MCF 10A (cell line): ENCODE measurements at regions not wholly inside any gene's neighbourhood (a gene's known extent, or its start where the extent isn't known, plus 50 kb on each side); places are given as distances from the start of the nearest gene placed in this dataset.

Experiments
- BruUV-seq: library from RNA; stranded (reverse); fragments of 400-500 nt; replicated peaks from 2 replicates; lab custom pipeline; 2021; lab: Mats Ljungman, UMichigan
- CTCF ChIA-PET: fragments of 300-600 bp; sonication (Branson Sonifier 250); formaldehyde crosslinking; extraction: SDS; loops from one replicate; lab custom pipeline; 2021; ENCODE audit warnings: antibody characterized with exemption, inconsistent platforms; lab: Yijun Ruan, JAX
- POLR2A ChIA-PET: fragments of 300-600, 350-650 bp; sonication (Branson Sonifier 250); formaldehyde crosslinking; extraction: SDS; loops from one replicate; lab custom pipeline; 2020; ENCODE audit warnings: antibody characterized with exemption, inconsistent platforms; lab: Yijun Ruan, JAX
- DNase-seq: peaks from one replicate; pipeline ENCODE4 v3.0.0-alpha.2; 2018; ENCODE audit not compliant: unreplicated experiment
- H3K27ac Mint-ChIP-seq: one replicate; pipeline ENCODE4 v1.8.0; 2022; ENCODE audit warnings: mild to moderate bottlenecking, low read depth, mixed read lengths; ENCODE audit not compliant: unreplicated experiment
- H3K27me3 Mint-ChIP-seq: one replicate; pipeline ENCODE4 v1.8.0; 2022; ENCODE audit warnings: mixed read lengths; ENCODE audit not compliant: insufficient read depth, unreplicated experiment
- H3K36me3 Mint-ChIP-seq: one replicate; pipeline ENCODE4 v1.8.0; 2022; ENCODE audit warnings: mild to moderate bottlenecking, moderate library complexity, mixed read lengths; ENCODE audit not compliant: insufficient read depth, unreplicated experiment
- H3K4me1 Mint-ChIP-seq: one replicate; pipeline ENCODE4 v1.8.0; 2022; ENCODE audit warnings: mixed read lengths; ENCODE audit not compliant: insufficient read depth, unreplicated experiment
- H3K4me3 Mint-ChIP-seq: one replicate; pipeline ENCODE4 v1.8.0; 2022; ENCODE audit warnings: mild to moderate bottlenecking, moderate library complexity, mixed read lengths; ENCODE audit not compliant: unreplicated experiment
- H3K9me3 Mint-ChIP-seq: one replicate; pipeline ENCODE4 v1.8.0; 2022; ENCODE audit warnings: mixed read lengths; ENCODE audit not compliant: unreplicated experiment
- intact Hi-C: fragments of 100-400 bp; cut with micrococcal nuclease; formaldehyde crosslinking; loops from 2 replicates; pipeline ENCODE4 v1.14.1; 2022
- TF ChIP-seq, protein P1 (sequence below): fragments of 200-600 bp; IDR thresholded peaks from one replicate; pipeline ENCODE4 v1.8.0; 2022; ENCODE audit warnings: antibody characterized with exemption, mild to moderate bottlenecking; ENCODE audit not compliant: unreplicated experiment

DNA sequence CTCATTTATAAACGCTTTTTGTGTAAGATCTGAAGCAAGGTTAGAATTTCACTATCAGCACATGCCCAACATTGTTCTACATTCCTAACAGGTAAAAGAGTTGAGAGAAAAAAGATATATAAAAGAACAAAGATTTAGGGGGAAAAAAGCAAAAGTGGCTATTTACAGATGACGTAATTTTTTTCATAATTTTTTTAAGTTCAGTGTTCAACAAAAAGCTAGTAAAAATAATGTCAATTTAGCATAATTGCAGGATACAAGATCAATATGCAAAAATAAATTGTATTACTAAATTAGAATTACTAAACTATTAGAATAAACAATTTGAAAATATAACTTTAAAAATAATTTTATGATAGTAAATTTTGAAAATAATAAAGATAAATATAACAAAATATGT, 405.0 kb downstream of the SEMA3D start:
- CTCF ChIA-PET, result no interaction called here
- TF ChIP-seq, protein P1, sequence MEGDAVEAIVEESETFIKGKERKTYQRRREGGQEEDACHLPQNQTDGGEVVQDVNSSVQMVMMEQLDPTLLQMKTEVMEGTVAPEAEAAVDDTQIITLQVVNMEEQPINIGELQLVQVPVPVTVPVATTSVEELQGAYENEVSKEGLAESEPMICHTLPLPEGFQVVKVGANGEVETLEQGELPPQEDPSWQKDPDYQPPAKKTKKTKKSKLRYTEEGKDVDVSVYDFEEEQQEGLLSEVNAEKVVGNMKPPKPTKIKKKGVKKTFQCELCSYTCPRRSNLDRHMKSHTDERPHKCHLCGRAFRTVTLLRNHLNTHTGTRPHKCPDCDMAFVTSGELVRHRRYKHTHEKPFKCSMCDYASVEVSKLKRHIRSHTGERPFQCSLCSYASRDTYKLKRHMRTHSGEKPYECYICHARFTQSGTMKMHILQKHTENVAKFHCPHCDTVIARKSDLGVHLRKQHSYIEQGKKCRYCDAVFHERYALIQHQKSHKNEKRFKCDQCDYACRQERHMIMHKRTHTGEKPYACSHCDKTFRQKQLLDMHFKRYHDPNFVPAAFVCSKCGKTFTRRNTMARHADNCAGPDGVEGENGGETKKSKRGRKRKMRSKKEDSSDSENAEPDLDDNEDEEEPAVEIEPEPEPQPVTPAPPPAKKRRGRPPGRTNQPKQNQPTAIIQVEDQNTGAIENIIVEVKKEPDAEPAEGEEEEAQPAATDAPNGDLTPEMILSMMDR, result no peak
- Mint-ChIP-seq H3K4me1 (no peaks in the 10 kb centered on the region), H3K27ac (no peak overlapping the region), H3K9me3 (no peaks in the 10 kb centered on the region), H3K27me3 (no peaks in the 10 kb centered on the region), H3K36me3 (no peaks in the 10 kb centered on the region), H3K4me3 (no peak overlapping the region)
- BruUV-seq, result no TSS peak
- DNase-seq, result no peak
- POLR2A ChIA-PET, result interaction anchor here (0.7 kb wide), 1 partner anchor 885 kb away, joined by 4 read pairs; no protein-coding TSS in a partner anchor
- intact Hi-C loops, result no loop called here

DNA sequence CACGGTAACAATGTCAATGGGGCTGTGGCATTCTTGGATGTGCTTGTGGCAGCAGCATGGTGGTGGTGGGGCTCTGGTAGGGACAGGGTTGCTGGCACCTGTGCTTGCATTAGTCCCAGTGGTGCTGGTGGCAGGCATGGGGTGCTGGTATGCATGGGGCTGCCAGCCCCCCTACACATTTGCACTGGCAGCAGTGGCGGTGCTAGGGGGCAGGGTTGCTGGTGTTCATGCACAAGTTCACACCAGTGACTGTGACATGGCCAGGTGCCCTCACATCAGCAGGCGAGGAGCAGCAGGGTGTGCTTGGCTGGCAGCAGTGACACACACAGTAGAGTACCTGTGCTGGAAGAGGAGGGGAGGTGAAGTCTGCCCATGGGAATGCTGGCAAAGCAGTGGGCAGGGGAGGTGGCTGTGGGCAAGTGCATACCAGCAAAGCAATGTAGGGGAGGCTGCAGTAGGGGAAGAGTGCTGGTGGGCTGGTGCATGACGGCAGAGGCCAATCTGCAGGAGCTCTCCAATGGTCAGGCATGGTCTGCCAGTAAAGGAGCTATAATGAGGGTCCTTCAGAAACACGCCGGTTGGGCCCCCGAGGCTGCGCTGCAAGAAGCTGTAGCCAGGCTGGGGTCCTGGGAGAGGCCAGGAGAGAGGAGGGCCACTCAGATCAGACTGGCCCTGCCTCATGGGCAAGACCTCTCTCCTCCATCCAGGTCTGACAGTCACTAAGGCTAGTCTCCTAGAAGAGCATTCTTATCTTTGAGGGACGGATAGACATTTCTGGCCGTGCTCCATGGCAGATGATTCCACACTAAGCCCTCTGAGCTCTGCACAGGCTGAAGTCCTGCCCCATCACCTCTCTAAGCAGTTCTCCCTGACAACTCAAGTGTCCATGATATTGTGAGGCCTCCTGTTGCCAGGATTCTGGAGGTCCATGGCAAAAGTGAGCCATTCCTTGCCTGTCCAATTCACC, 406.4 kb downstream of the SEMA3D start:
- Mint-ChIP-seq H3K4me1 (no peaks in the 10 kb centered on the region), H3K27me3 (no peaks in the 10 kb centered on the region), H3K4me3 (no peak overlapping the region)

DNA sequence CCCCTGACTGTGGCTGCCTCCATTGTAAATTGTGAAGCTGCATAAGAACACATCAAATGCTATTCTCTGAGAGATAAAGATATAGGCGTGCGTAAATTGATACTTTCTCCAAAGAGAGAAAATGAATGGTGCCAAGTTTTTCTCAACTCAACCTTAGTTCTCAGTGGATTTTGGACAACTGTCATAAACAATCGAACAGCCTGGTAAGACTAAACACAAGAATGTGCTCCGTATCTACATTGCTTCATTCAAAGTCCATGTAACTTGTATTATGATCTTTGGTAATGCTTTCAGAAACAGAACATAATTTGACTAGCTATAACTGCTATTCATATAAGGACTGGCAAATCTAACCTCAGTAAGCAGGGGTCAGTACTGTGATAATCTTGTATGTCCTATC, 429.1 kb downstream of the SEMA3D start:
- ChIA-PET CTCF (no interaction called here), POLR2A (no interaction called here)
- intact Hi-C loops, result no loop called here
- BruUV-seq, result no TSS peak
- no peak overlapping the region for H3K27ac Mint-ChIP-seq
- no peaks in the 10 kb centered on the region for H3K36me3 Mint-ChIP-seq
- H3K4me3 Mint-ChIP-seq, result no peak overlapping the region
- no peak for DNase-seq
- H3K9me3 Mint-ChIP-seq, result no peaks in the 10 kb centered on the region
- H3K27me3 Mint-ChIP-seq, result no peaks in the 10 kb centered on the region
- TF ChIP-seq, protein P1, result no peak
- no peaks in the 10 kb centered on the region for H3K4me1 Mint-ChIP-seq

More for the DNA sequence above, 406.4 kb downstream of the SEMA3D start:
- intact Hi-C loops, result no loop called here
- Mint-ChIP-seq H3K36me3 (no peaks in the 10 kb centered on the region), H3K9me3 (no peaks in the 10 kb centered on the region), H3K27ac (no peak overlapping the region)
- DNase-seq, result no peak
- ChIA-PET CTCF (interaction anchor here (0.6 to 0.7 kb wide), 2 partner anchors 240 to 386 kb away, joined by 3 to 5 read pairs; no protein-coding TSS in a partner anchor), POLR2A (no interaction called here)
- BruUV-seq, result no TSS peak
- TF ChIP-seq, protein P1, result no peak

DNA sequence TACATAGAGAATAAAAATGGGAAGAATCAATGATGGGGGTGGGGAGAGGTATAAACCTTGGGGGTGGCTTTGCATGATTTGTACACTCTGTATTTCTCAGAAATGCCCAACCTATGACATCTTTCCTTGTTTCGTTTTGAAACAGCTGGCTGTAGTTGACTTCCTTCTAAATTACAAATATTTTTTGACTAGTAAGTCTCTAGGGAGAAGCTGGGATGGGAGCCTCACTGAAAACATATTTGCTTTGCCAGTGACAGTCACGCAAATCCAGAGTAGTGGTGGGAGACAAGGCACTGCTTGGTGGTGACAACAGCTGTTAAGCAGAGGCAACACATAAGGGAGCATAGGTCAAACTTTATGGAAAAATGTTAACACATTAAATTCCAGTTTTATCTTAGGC, 440.5 kb downstream of the SEMA3D start:
- no peaks in the 10 kb centered on the region for H3K9me3 Mint-ChIP-seq
- no peak overlapping the region for H3K27ac Mint-ChIP-seq
- H3K36me3 Mint-ChIP-seq, result no peaks in the 10 kb centered on the region
- H3K4me1 Mint-ChIP-seq, result no peaks in the 10 kb centered on the region
- POLR2A ChIA-PET, result no interaction called here
- no peak overlapping the region for H3K4me3 Mint-ChIP-seq
- intact Hi-C loops, result no loop called here
- BruUV-seq, result no TSS peak
- H3K27me3 Mint-ChIP-seq, result no peaks in the 10 kb centered on the region
- CTCF ChIA-PET, result interaction anchor here (0.7 kb wide), 1 partner anchor 151 kb away, joined by 3 read pairs; no protein-coding TSS in a partner anchor
- DNase-seq, result no peak
- TF ChIP-seq, protein P1, result no peak
